Panc1 (cell line): ENCODE measurements at regions not wholly inside any gene's neighbourhood (a gene's known extent, or its start where the extent isn't known, plus 50 kb on each side); places are given as distances from the start of the nearest gene placed in this dataset.

Experiments
- CTCF ChIP-seq: fragments of 450-650 bp; IDR thresholded peaks from 2 replicates; pipeline ENCODE4 v1.5.1; 2017; ENCODE audit warnings: mild to moderate bottlenecking
- POLR2AphosphoS5 ChIP-seq: IDR thresholded peaks from 2 replicates; pipeline ENCODE4 v1.6.1; 2012; ENCODE audit warnings: mild to moderate bottlenecking, low read depth, low read length, moderate library complexity
- SIN3A ChIP-seq: IDR thresholded peaks from 2 replicates; pipeline ENCODE4 v1.6.1; 2012; ENCODE audit warnings: low read depth, mild to moderate bottlenecking, low read length, moderate library complexity, borderline replicate concordance; ENCODE audit not compliant: insufficient read depth
- TF ChIP-seq, protein P1 (sequence below), 2 experiments: IDR thresholded peaks; 2 replicates each; pipeline ENCODE4 v1.6.1; 2011 to 2012; ENCODE audit warnings: low read depth in 2 of 2, control low read depth in 1 of 2, low read length in 1 of 2, mild to moderate bottlenecking in 1 of 2, moderate library complexity in 1 of 2; ENCODE audit not compliant: insufficient read depth in 1 of 2

DNA sequence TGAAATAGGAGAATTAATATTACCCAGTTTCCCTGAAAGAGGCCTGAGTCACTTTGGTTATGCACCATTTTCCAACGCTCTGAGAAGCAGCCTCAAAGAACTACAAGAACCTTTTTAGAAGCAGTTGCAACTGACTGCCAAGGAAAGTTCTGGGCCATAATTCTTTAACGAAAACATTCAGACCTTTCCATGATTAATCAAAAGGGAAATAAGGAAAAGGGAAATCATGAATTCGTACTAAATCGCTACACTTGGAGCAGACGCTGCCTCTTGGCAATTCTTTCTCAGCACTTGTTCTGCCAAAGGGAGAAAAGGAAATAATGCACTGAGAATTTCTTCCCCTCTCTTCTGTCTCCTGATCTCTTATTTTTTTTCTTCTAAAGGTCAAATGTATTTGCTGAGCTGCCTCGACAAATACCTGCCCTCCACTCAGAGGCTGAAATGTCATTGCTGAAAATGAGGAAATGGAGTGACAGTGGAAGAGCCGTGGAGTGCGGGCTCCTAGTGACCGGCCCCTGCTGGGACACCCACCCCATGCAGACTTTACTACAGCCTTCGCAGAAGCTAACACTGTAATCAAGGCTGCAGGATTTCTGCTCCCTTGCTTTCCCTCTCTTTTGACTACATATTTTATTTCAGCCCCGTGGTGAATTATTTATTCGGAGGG is 67.9 kb upstream of the GALNT2 start:
- TF ChIP-seq CTCF (no peak), POLR2AphosphoS5 (no peak), SIN3A (no peak)
- TF ChIP-seq, protein P1, sequence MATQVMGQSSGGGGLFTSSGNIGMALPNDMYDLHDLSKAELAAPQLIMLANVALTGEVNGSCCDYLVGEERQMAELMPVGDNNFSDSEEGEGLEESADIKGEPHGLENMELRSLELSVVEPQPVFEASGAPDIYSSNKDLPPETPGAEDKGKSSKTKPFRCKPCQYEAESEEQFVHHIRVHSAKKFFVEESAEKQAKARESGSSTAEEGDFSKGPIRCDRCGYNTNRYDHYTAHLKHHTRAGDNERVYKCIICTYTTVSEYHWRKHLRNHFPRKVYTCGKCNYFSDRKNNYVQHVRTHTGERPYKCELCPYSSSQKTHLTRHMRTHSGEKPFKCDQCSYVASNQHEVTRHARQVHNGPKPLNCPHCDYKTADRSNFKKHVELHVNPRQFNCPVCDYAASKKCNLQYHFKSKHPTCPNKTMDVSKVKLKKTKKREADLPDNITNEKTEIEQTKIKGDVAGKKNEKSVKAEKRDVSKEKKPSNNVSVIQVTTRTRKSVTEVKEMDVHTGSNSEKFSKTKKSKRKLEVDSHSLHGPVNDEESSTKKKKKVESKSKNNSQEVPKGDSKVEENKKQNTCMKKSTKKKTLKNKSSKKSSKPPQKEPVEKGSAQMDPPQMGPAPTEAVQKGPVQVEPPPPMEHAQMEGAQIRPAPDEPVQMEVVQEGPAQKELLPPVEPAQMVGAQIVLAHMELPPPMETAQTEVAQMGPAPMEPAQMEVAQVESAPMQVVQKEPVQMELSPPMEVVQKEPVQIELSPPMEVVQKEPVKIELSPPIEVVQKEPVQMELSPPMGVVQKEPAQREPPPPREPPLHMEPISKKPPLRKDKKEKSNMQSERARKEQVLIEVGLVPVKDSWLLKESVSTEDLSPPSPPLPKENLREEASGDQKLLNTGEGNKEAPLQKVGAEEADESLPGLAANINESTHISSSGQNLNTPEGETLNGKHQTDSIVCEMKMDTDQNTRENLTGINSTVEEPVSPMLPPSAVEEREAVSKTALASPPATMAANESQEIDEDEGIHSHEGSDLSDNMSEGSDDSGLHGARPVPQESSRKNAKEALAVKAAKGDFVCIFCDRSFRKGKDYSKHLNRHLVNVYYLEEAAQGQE (IDR thresholded peaks at IDR 0.05; ENCODE audit: insufficient read depth in 1 of 2, low read depth in 2 of 2, low read length in 1 of 2), result no peak
